Parathyroid adenoma (tissue), 2 donors: ENCODE measurements at regions not wholly inside any gene's neighbourhood (a gene's known extent, or its start where the extent isn't known, plus 50 kb on each side); places are given as distances from the start of the nearest gene placed in this dataset.

ENCODE experiments used
- H2AFZ ChIP-seq: fragments of 300-600 bp; sonication (generic); one replicate; pipeline ENCODE4 v1.7.0; 2017; ENCODE audit warnings: antibody characterized with exemption, mild to moderate bottlenecking
- H3K27ac ChIP-seq: fragments of 300-600 bp; sonication (generic); one replicate; pipeline ENCODE4 v1.7.0; 2017
- H3K27me3 ChIP-seq: fragments of 300-600 bp; sonication (generic); one replicate; pipeline ENCODE4 v1.7.0; 2017; ENCODE audit warnings: low read length; ENCODE audit not compliant: control insufficient read depth, insufficient read depth
- H3K36me3 ChIP-seq: fragments of 300-600 bp; sonication (generic); one replicate; pipeline ENCODE4 v1.7.0; 2017; ENCODE audit warnings: low read length; ENCODE audit not compliant: control insufficient read depth, insufficient read depth
- H3K4me1 ChIP-seq: fragments of 300-600 bp; sonication (generic); one replicate; pipeline ENCODE4 v1.7.0; 2017; ENCODE audit warnings: control low read depth
- H3K4me2 ChIP-seq: fragments of 300-600 bp; sonication (generic); one replicate; pipeline ENCODE4 v1.7.0; 2017; ENCODE audit warnings: low read length
- H3K4me3 ChIP-seq: fragments of 300-600 bp; sonication (generic); one replicate; pipeline ENCODE4 v1.7.0; 2017; ENCODE audit warnings: low read depth, low read length
- H3K79me2 ChIP-seq: fragments of 300-600 bp; sonication (generic); one replicate; pipeline ENCODE4 v1.7.0; 2017; ENCODE audit warnings: control low read depth
- H3K9ac ChIP-seq: fragments of 300-600 bp; sonication (generic); one replicate; pipeline ENCODE4 v1.7.0; 2017; ENCODE audit warnings: mild to moderate bottlenecking
- H3K9me3 ChIP-seq: fragments of 300-600 bp; sonication (generic); one replicate; pipeline ENCODE4 v1.7.0; 2017; ENCODE audit warnings: low read length; ENCODE audit not compliant: control insufficient read depth
- CTCF ChIP-seq: fragments of 300-600 bp; sonication (generic); IDR thresholded peaks from one replicate; pipeline ENCODE4 v1.7.0; 2017; ENCODE audit warnings: antibody characterized with exemption, mild to moderate bottlenecking
- donor health status: primary hyperparathyroidism.

DNA sequence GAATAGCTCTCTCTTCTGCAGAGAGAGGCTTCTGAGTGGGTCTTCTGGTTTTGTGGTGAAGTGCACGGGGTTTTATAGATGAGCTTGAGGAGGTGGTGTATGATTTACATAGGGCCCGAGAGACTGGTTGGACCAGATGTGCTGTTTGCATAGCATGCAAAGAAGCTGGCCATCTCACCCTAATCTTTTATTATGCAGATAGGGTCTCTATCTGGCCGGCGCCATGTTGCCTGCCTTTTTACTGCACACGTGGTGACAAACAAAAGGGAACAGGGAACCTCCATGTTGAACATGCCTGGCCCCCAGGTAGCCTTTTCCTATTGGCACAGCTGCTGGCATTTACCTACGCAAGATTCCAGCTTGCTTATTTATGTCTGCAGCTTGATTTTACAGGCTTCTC lies 473.3 kb upstream of the FAM47C start:
- no peaks in the 10 kb centered on the region for H3K9me3 ChIP-seq
- H3K36me3 ChIP-seq, result no peaks in the 10 kb centered on the region
- no peaks in the 10 kb centered on the region for H3K4me1 ChIP-seq
- no peak for TF ChIP-seq CTCF
- H3K4me3 ChIP-seq, result no peak overlapping the region
- H2AFZ ChIP-seq, result no peak overlapping the region
- no peak overlapping the region for H3K27ac ChIP-seq
- H3K27me3 ChIP-seq, result no peaks in the 10 kb centered on the region
- no peak overlapping the region for H3K9ac ChIP-seq
- no peak overlapping the region for H3K4me2 ChIP-seq
- H3K79me2 ChIP-seq, result no peaks in the 10 kb centered on the region

DNA sequence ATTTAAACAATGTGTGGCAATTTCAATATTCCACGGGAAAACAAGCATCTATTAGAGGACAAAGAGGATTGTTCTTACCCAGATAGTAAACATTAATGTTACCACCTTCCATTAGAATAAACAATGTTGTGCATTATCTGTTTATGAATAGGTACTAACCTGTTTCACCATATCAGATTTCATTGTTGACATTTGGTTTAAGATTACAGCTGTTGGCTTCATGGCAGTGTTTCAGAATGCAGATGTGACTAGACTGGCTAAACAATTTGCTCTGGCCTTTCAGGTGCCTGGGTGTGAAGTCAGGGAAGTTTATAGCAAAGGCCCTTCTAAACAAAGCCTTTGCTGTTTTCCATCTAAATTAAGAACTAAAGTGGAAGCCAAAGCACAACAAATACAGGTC lies 464.7 kb upstream of the FAM47C start:
- H3K27me3 ChIP-seq, result no peaks in the 10 kb centered on the region
- no peak overlapping the region for H3K9ac ChIP-seq
- no peaks in the 10 kb centered on the region for H3K36me3 ChIP-seq
- no peak overlapping the region for H2AFZ ChIP-seq
- no peak overlapping the region for H3K4me2 ChIP-seq
- H3K4me1 ChIP-seq, result no peaks in the 10 kb centered on the region
- H3K4me3 ChIP-seq, result no peak overlapping the region
- no peak for TF ChIP-seq CTCF
- H3K27ac ChIP-seq, result no peak overlapping the region
- no peaks in the 10 kb centered on the region for H3K79me2 ChIP-seq
- no peaks in the 10 kb centered on the region for H3K9me3 ChIP-seq

DNA sequence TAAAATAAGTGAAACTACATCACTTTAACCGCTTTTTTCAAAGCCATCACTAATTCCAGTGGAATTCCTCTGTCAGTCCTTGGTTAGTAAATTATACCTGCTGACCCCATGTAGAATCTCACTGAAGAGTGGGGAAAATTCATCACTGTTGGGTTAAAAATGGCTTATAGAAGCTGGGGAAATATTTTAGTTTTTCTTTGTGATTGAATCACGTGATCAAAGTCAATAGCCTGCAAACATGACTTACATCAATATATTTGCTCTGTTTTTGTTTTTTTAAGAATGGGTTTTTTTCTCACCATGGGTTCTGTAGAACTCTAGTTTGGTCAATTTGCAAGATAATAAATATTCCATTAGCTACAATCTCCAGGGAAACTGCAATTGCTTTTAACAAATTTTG lies 445.2 kb upstream of the FAM47C start:
- H3K27me3 ChIP-seq, result no peaks in the 10 kb centered on the region
- no peak for TF ChIP-seq CTCF

GRCh38 chrX:36568946-36569345 lies 439.2 kb upstream of the FAM47C start:
- no peak for TF ChIP-seq CTCF
- Histone ChIP-seq H3K27ac (no peak overlapping the region), H3K4me1 (no peaks in the 10 kb centered on the region), H3K79me2 (no peaks in the 10 kb centered on the region), H3K4me2 (no peak overlapping the region), H3K4me3 (no peak overlapping the region), H3K27me3 (no peaks in the 10 kb centered on the region), H3K36me3 (no peaks in the 10 kb centered on the region), H3K9me3 (no peaks in the 10 kb centered on the region), H2AFZ (no peak overlapping the region), H3K9ac (no peak overlapping the region)

More for the DNA sequence above, 445.2 kb upstream of the FAM47C start:
- H3K27ac ChIP-seq, result no peak overlapping the region
- no peaks in the 10 kb centered on the region for H3K79me2 ChIP-seq
- H3K4me2 ChIP-seq, result no peak overlapping the region
- no peak overlapping the region for H2AFZ ChIP-seq
- no peaks in the 10 kb centered on the region for H3K4me1 ChIP-seq
- no peak overlapping the region for H3K9ac ChIP-seq
- H3K4me3 ChIP-seq, result no peak overlapping the region
- no peaks in the 10 kb centered on the region for H3K36me3 ChIP-seq
- no peaks in the 10 kb centered on the region for H3K9me3 ChIP-seq

DNA sequence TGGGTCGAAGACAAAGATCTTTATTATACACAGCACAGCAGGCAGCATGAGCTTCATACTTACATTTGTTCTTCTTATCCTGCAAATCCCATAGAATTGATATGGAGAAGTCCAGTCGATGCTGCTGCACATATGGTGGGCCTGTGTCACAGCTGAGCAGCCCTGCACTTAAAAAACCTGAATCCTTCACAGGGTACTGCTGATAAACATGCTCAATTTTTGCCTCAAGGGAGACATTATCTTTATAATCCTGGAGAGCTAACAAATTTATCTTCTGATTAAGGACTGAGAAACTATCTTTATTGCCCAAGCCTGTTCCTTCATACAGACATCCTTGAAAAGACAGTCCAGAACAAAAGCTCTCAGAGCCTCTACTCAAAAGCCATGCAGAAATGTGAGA lies 434.4 kb upstream of the FAM47C start:
- Histone ChIP-seq H3K4me1 (no peaks in the 10 kb centered on the region), H2AFZ (no peak overlapping the region), H3K79me2 (no peaks in the 10 kb centered on the region), H3K9me3 (no peaks in the 10 kb centered on the region), H3K4me2 (no peak overlapping the region), H3K27me3 (no peaks in the 10 kb centered on the region), H3K27ac (no peak overlapping the region), H3K36me3 (no peaks in the 10 kb centered on the region), H3K9ac (no peak overlapping the region), H3K4me3 (no peak overlapping the region)
- TF ChIP-seq CTCF, result no peak
